ENCODE measurements at regions not wholly inside any gene's neighbourhood (a gene's known extent, or its start where the extent isn't known, plus 50 kb on each side); places are given as distances from the start of the nearest gene placed in this dataset.

- no peaks in the 10 kb centered on the region for H3K27me3 ChIP-seq (ENCODE audit: control insufficient read depth, insufficient read depth, low read length)
- no peak for DNase-seq
- Mint-ChIP-seq H3K27ac (no peak overlapping the region), H3K4me1 (no peaks in the 10 kb centered on the region), H3K4me3 (no peak overlapping the region), H3K27me3 (peaks cover 4% of the 10 kb centered on the region), H3K36me3 (no peaks in the 10 kb centered on the region), H3K9me3 (peaks cover 0 to 5% (median 0%) of the 10 kb centered on the region in 7 donors)
- no peaks in the 10 kb centered on the region for H3K9me3 ChIP-seq (ENCODE audit: control insufficient read depth in 2 of 2, low read length in 2 of 2)
- no peak overlapping the region for H3K4me3 ChIP-seq (ENCODE audit: low read depth, low read length)
- H3K36me3 ChIP-seq (ENCODE audit: control insufficient read depth, insufficient read depth, low read length): no peaks in the 10 kb centered on the region
- ATAC-seq (ENCODE audit: low read depth in 2 of 2): no peak
- H3K4me1 ChIP-seq (ENCODE audit: control insufficient read depth, insufficient read depth, low read length, poor library complexity, severe bottlenecking): no peaks in the 10 kb centered on the region
- no peak overlapping the region for H3K27ac ChIP-seq (ENCODE audit: insufficient read depth, low read length, poor library complexity, severe bottlenecking)
Observed at GRCh38 chr7:46357290-46357689, 436.2 kb upstream of the IGFBP3 start.

GRCh38 chr7:46356371-46356770 lies 435.3 kb upstream of the IGFBP3 start:
- no peak for DNase-seq
- Histone ChIP-seq H3K4me1 (ENCODE audit: control insufficient read depth, insufficient read depth, low read length, poor library complexity, severe bottlenecking) (no peaks in the 10 kb centered on the region), H3K4me3 (ENCODE audit: low read depth, low read length) (no peak overlapping the region), H3K27me3 (ENCODE audit: control insufficient read depth, insufficient read depth, low read length) (no peaks in the 10 kb centered on the region), H3K27ac (ENCODE audit: insufficient read depth, low read length, poor library complexity, severe bottlenecking) (no peak overlapping the region), H3K9me3 (ENCODE audit: control insufficient read depth in 2 of 2, low read length in 2 of 2) (no peaks in the 10 kb centered on the region), H3K36me3 (ENCODE audit: control insufficient read depth, insufficient read depth, low read length) (no peaks in the 10 kb centered on the region)
- H3K36me3 Mint-ChIP-seq: no peaks in the 10 kb centered on the region
- H3K27ac Mint-ChIP-seq: no peak overlapping the region
- no peaks in the 10 kb centered on the region for H3K4me1 Mint-ChIP-seq
- ATAC-seq (ENCODE audit: low read depth in 2 of 2): no peak
- peaks cover 0 to 5% (median 0%) of the 10 kb centered on the region in 7 donors for H3K9me3 Mint-ChIP-seq
- H3K4me3 Mint-ChIP-seq: no peak overlapping the region
- peaks cover 4% of the 10 kb centered on the region for H3K27me3 Mint-ChIP-seq

DNA sequence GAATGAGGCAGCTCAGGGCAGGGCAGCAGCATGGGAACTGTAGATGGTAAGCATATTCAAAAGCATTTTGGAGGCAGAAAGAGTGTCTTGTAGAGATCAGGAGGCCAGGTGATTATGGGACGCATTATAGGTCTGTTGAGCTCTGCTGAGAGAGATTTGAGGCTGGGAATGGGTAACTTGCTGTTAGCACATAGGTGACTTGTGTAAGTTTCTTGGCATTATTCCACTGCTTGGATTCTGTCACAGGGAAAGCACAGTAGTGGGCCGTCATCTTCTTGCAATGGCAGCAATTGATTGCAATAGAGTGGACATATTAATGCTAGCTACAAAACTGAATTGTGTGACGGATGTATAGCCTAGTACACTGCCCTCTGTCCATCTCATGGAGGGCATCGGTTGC lies 434.3 kb upstream of the IGFBP3 start:
- H3K4me3 Mint-ChIP-seq: no peak overlapping the region
- H3K9me3 ChIP-seq (ENCODE audit: control insufficient read depth in 2 of 2, low read length in 2 of 2): no peaks in the 10 kb centered on the region
- no peaks in the 10 kb centered on the region for H3K4me1 Mint-ChIP-seq
- no peaks in the 10 kb centered on the region for H3K36me3 ChIP-seq (ENCODE audit: control insufficient read depth, insufficient read depth, low read length)
- ATAC-seq (ENCODE audit: low read depth in 2 of 2) (no peak), DNase-seq (no peak)
- no peak overlapping the region for H3K27ac ChIP-seq (ENCODE audit: insufficient read depth, low read length, poor library complexity, severe bottlenecking)
- no peaks in the 10 kb centered on the region for H3K27me3 ChIP-seq (ENCODE audit: control insufficient read depth, insufficient read depth, low read length)
- H3K9me3 Mint-ChIP-seq: peaks cover 0 to 1% (median 0%) of the 10 kb centered on the region in 7 donors
- H3K27ac Mint-ChIP-seq: no peak overlapping the region
- no peak overlapping the region for H3K4me3 ChIP-seq (ENCODE audit: low read depth, low read length)
- H3K36me3 Mint-ChIP-seq: no peaks in the 10 kb centered on the region
- H3K27me3 Mint-ChIP-seq: peaks cover 4% of the 10 kb centered on the region
- H3K4me1 ChIP-seq (ENCODE audit: control insufficient read depth, insufficient read depth, low read length, poor library complexity, severe bottlenecking): no peaks in the 10 kb centered on the region

GRCh38 chr7:46352004-46352954 lies 431.2 kb upstream of the IGFBP3 start:
- H3K27me3 Mint-ChIP-seq: peaks cover 4% of the 10 kb centered on the region
- peak in 1 of 3 donors; percentile 3 for DNase-seq
- H3K9me3 Mint-ChIP-seq: peaks cover 0 to 2% (median 0%) of the 10 kb centered on the region in 7 donors
- H3K4me1 Mint-ChIP-seq: no peaks in the 10 kb centered on the region
- Histone ChIP-seq H3K27me3 (ENCODE audit: control insufficient read depth, insufficient read depth, low read length) (no peaks in the 10 kb centered on the region), H3K36me3 (ENCODE audit: control insufficient read depth, insufficient read depth, low read length) (no peaks in the 10 kb centered on the region), H3K9me3 (ENCODE audit: control insufficient read depth in 2 of 2, low read length in 2 of 2) (no peaks in the 10 kb centered on the region), H3K27ac (ENCODE audit: insufficient read depth, low read length, poor library complexity, severe bottlenecking) (no peak overlapping the region), H3K4me3 (ENCODE audit: low read depth, low read length) (no peak overlapping the region), H3K4me1 (ENCODE audit: control insufficient read depth, insufficient read depth, low read length, poor library complexity, severe bottlenecking) (no peaks in the 10 kb centered on the region)
- H3K36me3 Mint-ChIP-seq: no peaks in the 10 kb centered on the region
- no peak overlapping the region for H3K27ac Mint-ChIP-seq
- H3K4me3 Mint-ChIP-seq: no peak overlapping the region
- no peak for ATAC-seq (ENCODE audit: low read depth in 2 of 2)

DNA sequence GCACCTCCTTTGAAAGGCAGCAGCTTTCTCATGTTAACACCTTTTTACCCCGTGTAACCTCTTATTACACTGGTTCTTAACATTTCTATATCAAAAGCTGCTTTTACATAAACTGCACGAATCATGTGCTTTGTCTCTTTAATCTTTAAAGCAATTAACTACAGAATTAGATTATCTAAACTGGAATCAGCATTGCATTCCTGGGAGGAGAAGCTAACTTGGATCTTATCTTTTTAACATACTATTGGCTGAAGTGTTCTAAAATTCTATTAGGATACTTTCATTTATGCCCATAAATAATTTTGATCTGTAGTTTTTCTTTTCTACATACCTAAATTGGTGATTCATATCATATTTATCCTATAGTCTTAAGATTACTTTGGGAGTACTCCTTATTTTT lies 428.4 kb upstream of the IGFBP3 start:
- Mint-ChIP-seq H3K27me3 (no peaks in the 10 kb centered on the region), H3K27ac (no peak overlapping the region), H3K36me3 (no peaks in the 10 kb centered on the region), H3K9me3 (peaks cover 0 to 3% (median 0%) of the 10 kb centered on the region in 7 donors), H3K4me3 (no peak overlapping the region), H3K4me1 (no peaks in the 10 kb centered on the region)
- no peak overlapping the region for H3K4me3 ChIP-seq (ENCODE audit: low read depth, low read length)
- H3K9me3 ChIP-seq (ENCODE audit: control insufficient read depth in 2 of 2, low read length in 2 of 2): no peaks in the 10 kb centered on the region
- no peak overlapping the region for H3K27ac ChIP-seq (ENCODE audit: insufficient read depth, low read length, poor library complexity, severe bottlenecking)
- ATAC-seq (ENCODE audit: low read depth in 2 of 2) (no peak), DNase-seq (no peak)
- H3K4me1 ChIP-seq (ENCODE audit: control insufficient read depth, insufficient read depth, low read length, poor library complexity, severe bottlenecking): no peaks in the 10 kb centered on the region
- H3K36me3 ChIP-seq (ENCODE audit: control insufficient read depth, insufficient read depth, low read length): no peaks in the 10 kb centered on the region
- H3K27me3 ChIP-seq (ENCODE audit: control insufficient read depth, insufficient read depth, low read length): no peaks in the 10 kb centered on the region

GRCh38 chr7:46344533-46344932 lies 423.5 kb upstream of the IGFBP3 start:
- no peaks in the 10 kb centered on the region for H3K36me3 Mint-ChIP-seq
- Histone ChIP-seq H3K36me3 (ENCODE audit: control insufficient read depth, insufficient read depth, low read length) (no peaks in the 10 kb centered on the region), H3K27me3 (ENCODE audit: control insufficient read depth, insufficient read depth, low read length) (no peaks in the 10 kb centered on the region), H3K9me3 (ENCODE audit: control insufficient read depth in 2 of 2, low read length in 2 of 2) (no peaks in the 10 kb centered on the region), H3K27ac (ENCODE audit: insufficient read depth, low read length, poor library complexity, severe bottlenecking) (no peak overlapping the region), H3K4me3 (ENCODE audit: low read depth, low read length) (no peak overlapping the region), H3K4me1 (ENCODE audit: control insufficient read depth, insufficient read depth, low read length, poor library complexity, severe bottlenecking) (no peaks in the 10 kb centered on the region)
- no peak overlapping the region for H3K27ac Mint-ChIP-seq
- H3K4me1 Mint-ChIP-seq: no peaks in the 10 kb centered on the region
- DNase-seq (no peak), ATAC-seq (ENCODE audit: low read depth in 2 of 2) (no peak)
- no peaks in the 10 kb centered on the region for H3K27me3 Mint-ChIP-seq
- H3K9me3 Mint-ChIP-seq: peaks cover 0 to 11% (median 5%) of the 10 kb centered on the region in 7 donors
- no peak overlapping the region for H3K4me3 Mint-ChIP-seq

GRCh38 chr7:46343802-46344201 lies 422.7 kb upstream of the IGFBP3 start:
- Histone ChIP-seq H3K4me1 (ENCODE audit: control insufficient read depth, insufficient read depth, low read length, poor library complexity, severe bottlenecking) (no peaks in the 10 kb centered on the region), H3K9me3 (ENCODE audit: control insufficient read depth in 2 of 2, low read length in 2 of 2) (no peaks in the 10 kb centered on the region), H3K36me3 (ENCODE audit: control insufficient read depth, insufficient read depth, low read length) (no peaks in the 10 kb centered on the region), H3K27me3 (ENCODE audit: control insufficient read depth, insufficient read depth, low read length) (no peaks in the 10 kb centered on the region), H3K4me3 (ENCODE audit: low read depth, low read length) (no peak overlapping the region), H3K27ac (ENCODE audit: insufficient read depth, low read length, poor library complexity, severe bottlenecking) (no peak overlapping the region)
- Mint-ChIP-seq H3K4me3 (no peak overlapping the region), H3K4me1 (no peaks in the 10 kb centered on the region), H3K36me3 (no peaks in the 10 kb centered on the region), H3K9me3 (peaks cover 2 to 14% (median 6%) of the 10 kb centered on the region in 7 donors), H3K27me3 (no peaks in the 10 kb centered on the region), H3K27ac (no peak overlapping the region)
- DNase-seq (no peak), ATAC-seq (ENCODE audit: low read depth in 2 of 2) (no peak)

DNA sequence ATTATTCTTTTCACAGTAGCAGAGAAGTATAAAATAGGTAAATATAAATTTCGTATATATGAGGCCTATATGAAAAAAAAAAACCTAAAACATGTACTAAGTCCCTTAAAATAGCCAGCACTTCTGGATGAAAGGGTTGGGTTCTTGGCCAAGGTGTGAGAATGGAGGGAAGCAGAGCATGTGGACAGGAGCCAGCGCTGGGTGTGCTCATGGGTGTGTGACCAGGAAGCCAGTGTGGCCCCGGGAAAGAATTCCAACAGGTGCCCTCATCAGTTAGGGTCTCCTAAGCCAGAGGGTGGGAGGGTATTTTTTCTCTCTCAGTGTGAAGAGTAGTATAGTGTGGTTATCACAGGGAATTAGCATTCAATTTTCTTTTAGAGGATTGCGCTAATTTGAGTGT lies 401.9 kb upstream of the IGFBP3 start:
- no peaks in the 10 kb centered on the region for H3K4me1 Mint-ChIP-seq

More for the DNA sequence above, 401.9 kb upstream of the IGFBP3 start:
- H3K4me3 ChIP-seq (ENCODE audit: low read depth, low read length): no peak overlapping the region
- H3K4me1 ChIP-seq (ENCODE audit: control insufficient read depth, insufficient read depth, low read length, poor library complexity, severe bottlenecking): no peaks in the 10 kb centered on the region
- DNase-seq: no peak
- no peak overlapping the region for H3K27ac ChIP-seq (ENCODE audit: insufficient read depth, low read length, poor library complexity, severe bottlenecking)
- Mint-ChIP-seq H3K4me3 (no peak overlapping the region), H3K36me3 (no peaks in the 10 kb centered on the region), H3K27ac (no peak overlapping the region), H3K27me3 (no peaks in the 10 kb centered on the region), H3K9me3 (peaks cover 0 to 18% (median 3%) of the 10 kb centered on the region in 7 donors)
- H3K27me3 ChIP-seq (ENCODE audit: control insufficient read depth, insufficient read depth, low read length): no peaks in the 10 kb centered on the region
- no peak for ATAC-seq (ENCODE audit: low read depth in 2 of 2)
- no peaks in the 10 kb centered on the region for H3K9me3 ChIP-seq (ENCODE audit: control insufficient read depth in 2 of 2, low read length in 2 of 2)
- no peaks in the 10 kb centered on the region for H3K36me3 ChIP-seq (ENCODE audit: control insufficient read depth, insufficient read depth, low read length)
